HL-60 (cell line): ENCODE measurements at regions not wholly inside any gene's neighbourhood (a gene's known extent, or its start where the extent isn't known, plus 50 kb on each side); places are given as distances from the start of the nearest gene placed in this dataset.

ENCODE experiments used
- GABPA ChIP-seq: IDR thresholded peaks from 2 replicates; pipeline ENCODE4 v1.6.1; 2012; ENCODE audit warnings: low read depth
- POLR2AphosphoS5 ChIP-seq: IDR thresholded peaks from 2 replicates; pipeline ENCODE4 v1.6.1; 2012; ENCODE audit warnings: low read depth
- TF ChIP-seq, protein P1 (sequence below): IDR thresholded peaks from one replicate; pipeline ENCODE4 v1.5.1; 2011; ENCODE audit warnings: low read length, control low read depth, inconsistent platforms; ENCODE audit not compliant: insufficient read depth

DNA sequence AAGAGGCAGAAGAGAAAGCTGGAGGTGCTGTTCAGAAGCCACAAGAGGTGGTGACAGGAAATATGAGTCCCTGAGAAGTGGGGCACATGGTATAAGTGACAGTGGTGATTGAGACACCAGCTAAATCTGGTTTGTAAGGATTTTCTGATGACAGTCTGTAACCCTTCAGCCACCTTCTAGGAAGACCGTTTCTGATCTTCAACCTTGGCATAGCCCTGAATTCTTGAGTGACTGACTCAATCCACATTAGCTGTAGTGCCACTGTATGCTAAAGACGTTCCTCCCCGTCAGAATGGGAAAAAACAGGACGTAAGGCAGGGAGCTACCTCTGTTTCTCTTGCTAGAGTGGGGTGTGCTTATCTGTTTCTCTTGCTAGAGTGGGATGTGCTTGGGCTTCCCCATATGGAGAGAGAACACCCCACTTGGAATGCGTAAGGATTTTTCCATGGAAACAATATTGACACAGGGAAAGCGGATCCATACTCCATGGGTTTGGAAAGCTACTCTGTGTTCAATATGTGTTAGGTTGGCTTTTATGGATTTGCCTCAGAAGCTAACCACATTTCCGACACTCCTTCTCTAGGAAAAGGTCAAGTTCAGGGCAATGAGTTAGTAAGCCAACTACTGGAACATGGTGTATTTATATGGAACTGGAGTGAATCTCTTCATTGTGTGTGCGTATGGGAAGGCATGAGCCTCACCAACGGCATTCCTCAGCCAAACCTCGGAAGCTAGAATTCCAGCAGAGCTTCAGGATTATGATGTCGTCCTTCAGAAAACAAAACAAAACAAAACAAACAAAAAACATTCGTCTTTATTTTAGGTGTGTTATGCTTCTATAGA is 948.8 kb upstream of the SLC10A2 start:
- TF ChIP-seq, protein P1, sequence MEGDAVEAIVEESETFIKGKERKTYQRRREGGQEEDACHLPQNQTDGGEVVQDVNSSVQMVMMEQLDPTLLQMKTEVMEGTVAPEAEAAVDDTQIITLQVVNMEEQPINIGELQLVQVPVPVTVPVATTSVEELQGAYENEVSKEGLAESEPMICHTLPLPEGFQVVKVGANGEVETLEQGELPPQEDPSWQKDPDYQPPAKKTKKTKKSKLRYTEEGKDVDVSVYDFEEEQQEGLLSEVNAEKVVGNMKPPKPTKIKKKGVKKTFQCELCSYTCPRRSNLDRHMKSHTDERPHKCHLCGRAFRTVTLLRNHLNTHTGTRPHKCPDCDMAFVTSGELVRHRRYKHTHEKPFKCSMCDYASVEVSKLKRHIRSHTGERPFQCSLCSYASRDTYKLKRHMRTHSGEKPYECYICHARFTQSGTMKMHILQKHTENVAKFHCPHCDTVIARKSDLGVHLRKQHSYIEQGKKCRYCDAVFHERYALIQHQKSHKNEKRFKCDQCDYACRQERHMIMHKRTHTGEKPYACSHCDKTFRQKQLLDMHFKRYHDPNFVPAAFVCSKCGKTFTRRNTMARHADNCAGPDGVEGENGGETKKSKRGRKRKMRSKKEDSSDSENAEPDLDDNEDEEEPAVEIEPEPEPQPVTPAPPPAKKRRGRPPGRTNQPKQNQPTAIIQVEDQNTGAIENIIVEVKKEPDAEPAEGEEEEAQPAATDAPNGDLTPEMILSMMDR, result no peak
- TF ChIP-seq POLR2AphosphoS5 (no peak), GABPA (no peak)
